ENCODE measurements at regions not wholly inside any gene's neighbourhood (a gene's known extent, or its start where the extent isn't known, plus 50 kb on each side); places are given as distances from the start of the nearest gene placed in this dataset.
"Not testable (repeated sequence)": the region's sequence is repeated elsewhere in the genome, so short reads cannot be mapped to it uniquely, and the experiment has no call there.

GRCh38 chr1:29559056-29559455 is 322.7 kb downstream of the PTPRU start:
- Histone ChIP-seq H2AFZ (ENCODE audit: low read length, unreplicated experiment) (no peak overlapping the region), H3K36me3 (ENCODE audit: insufficient read depth, low read length) (no peaks in the 10 kb centered on the region), H3K4me1 (ENCODE audit: control insufficient read depth, insufficient read depth, low read length, unreplicated experiment) (no peaks in the 10 kb centered on the region), H3K27ac (ENCODE audit: low read depth, low read length) (no peak overlapping the region), H3K27me3 (ENCODE audit: insufficient read depth, low read length) (no peaks in the 10 kb centered on the region), H3K79me2 (ENCODE audit: control insufficient read depth, insufficient read depth, low read length, unreplicated experiment) (no peaks in the 10 kb centered on the region), H3K4me3 (ENCODE audit: low read depth, low read length) (no peak overlapping the region)

- H3K4me1 ChIP-seq (ENCODE audit: control insufficient read depth, insufficient read depth, low read length, unreplicated experiment): no peaks in the 10 kb centered on the region
- H2AFZ ChIP-seq (ENCODE audit: low read length, unreplicated experiment): no peak overlapping the region
- no peak overlapping the region for H3K4me3 ChIP-seq (ENCODE audit: low read depth, low read length)
- no peak overlapping the region for H3K27ac ChIP-seq (ENCODE audit: low read depth, low read length)
- no peaks in the 10 kb centered on the region for H3K36me3 ChIP-seq (ENCODE audit: insufficient read depth, low read length)
- no peaks in the 10 kb centered on the region for H3K27me3 ChIP-seq (ENCODE audit: insufficient read depth, low read length)
- no peaks in the 10 kb centered on the region for H3K79me2 ChIP-seq (ENCODE audit: control insufficient read depth, insufficient read depth, low read length, unreplicated experiment)
Measured at GRCh38 chr1:29557701-29558600, 321.6 kb downstream of the PTPRU start.

- no peaks in the 10 kb centered on the region for H3K4me1 ChIP-seq (ENCODE audit: control insufficient read depth, insufficient read depth, low read length, unreplicated experiment)
- H2AFZ ChIP-seq (ENCODE audit: low read length, unreplicated experiment): no peak overlapping the region
- no peaks in the 10 kb centered on the region for H3K79me2 ChIP-seq (ENCODE audit: control insufficient read depth, insufficient read depth, low read length, unreplicated experiment)
- no peaks in the 10 kb centered on the region for H3K36me3 ChIP-seq (ENCODE audit: insufficient read depth, low read length)
- H3K27ac ChIP-seq (ENCODE audit: low read depth, low read length): no peak overlapping the region
- H3K27me3 ChIP-seq (ENCODE audit: insufficient read depth, low read length): no peaks in the 10 kb centered on the region
- H3K4me3 ChIP-seq (ENCODE audit: low read depth, low read length): no peak overlapping the region
Measured at GRCh38 chr1:29557066-29557465, 320.7 kb downstream of the PTPRU start.

- H3K36me3 ChIP-seq (ENCODE audit: insufficient read depth, low read length): no peaks in the 10 kb centered on the region
- no peaks in the 10 kb centered on the region for H3K4me1 ChIP-seq (ENCODE audit: control insufficient read depth, insufficient read depth, low read length, unreplicated experiment)
- H3K4me3 ChIP-seq (ENCODE audit: low read depth, low read length): no peak overlapping the region
- H3K27me3 ChIP-seq (ENCODE audit: insufficient read depth, low read length): no peaks in the 10 kb centered on the region
- H3K79me2 ChIP-seq (ENCODE audit: control insufficient read depth, insufficient read depth, low read length, unreplicated experiment): no peaks in the 10 kb centered on the region
- H3K27ac ChIP-seq (ENCODE audit: low read depth, low read length): no peak overlapping the region
- H2AFZ ChIP-seq (ENCODE audit: low read length, unreplicated experiment): no peak overlapping the region
Measured at GRCh38 chr1:29556657-29557056, 320.3 kb downstream of the PTPRU start.

GRCh38 chr1:29555043-29555620 is 318.8 kb downstream of the PTPRU start:
- no peaks in the 10 kb centered on the region for H3K4me1 ChIP-seq (ENCODE audit: control insufficient read depth, insufficient read depth, low read length, unreplicated experiment)
- H3K4me3 ChIP-seq (ENCODE audit: low read depth, low read length): no peak overlapping the region
- H3K36me3 ChIP-seq (ENCODE audit: insufficient read depth, low read length): no peaks in the 10 kb centered on the region
- no peak overlapping the region for H2AFZ ChIP-seq (ENCODE audit: low read length, unreplicated experiment)
- H3K79me2 ChIP-seq (ENCODE audit: control insufficient read depth, insufficient read depth, low read length, unreplicated experiment): no peaks in the 10 kb centered on the region
- no peak overlapping the region for H3K27ac ChIP-seq (ENCODE audit: low read depth, low read length)
- no peaks in the 10 kb centered on the region for H3K27me3 ChIP-seq (ENCODE audit: insufficient read depth, low read length)

- Histone ChIP-seq H3K27me3 (ENCODE audit: insufficient read depth, low read length) (no peaks in the 10 kb centered on the region), H2AFZ (ENCODE audit: low read length, unreplicated experiment) (no peak overlapping the region), H3K36me3 (ENCODE audit: insufficient read depth, low read length) (no peaks in the 10 kb centered on the region), H3K79me2 (ENCODE audit: control insufficient read depth, insufficient read depth, low read length, unreplicated experiment) (no peaks in the 10 kb centered on the region), H3K27ac (ENCODE audit: low read depth, low read length) (no peak overlapping the region), H3K4me1 (ENCODE audit: control insufficient read depth, insufficient read depth, low read length, unreplicated experiment) (no peaks in the 10 kb centered on the region), H3K4me3 (ENCODE audit: low read depth, low read length) (no peak overlapping the region)
Measured at GRCh38 chr1:29554208-29554778, 318.0 kb downstream of the PTPRU start.

GRCh38 chr1:29551123-29551936 is 315.0 kb downstream of the PTPRU start:
- H3K27me3 ChIP-seq (ENCODE audit: insufficient read depth, low read length): no peaks in the 10 kb centered on the region
- H2AFZ ChIP-seq (ENCODE audit: low read length, unreplicated experiment): no peak overlapping the region
- no peaks in the 10 kb centered on the region for H3K4me1 ChIP-seq (ENCODE audit: control insufficient read depth, insufficient read depth, low read length, unreplicated experiment)
- H3K36me3 ChIP-seq (ENCODE audit: insufficient read depth, low read length): no peaks in the 10 kb centered on the region
- H3K4me3 ChIP-seq (ENCODE audit: low read depth, low read length): no peak overlapping the region
- H3K27ac ChIP-seq (ENCODE audit: low read depth, low read length): no peak overlapping the region
- no peaks in the 10 kb centered on the region for H3K79me2 ChIP-seq (ENCODE audit: control insufficient read depth, insufficient read depth, low read length, unreplicated experiment)

- H3K27ac ChIP-seq (ENCODE audit: low read depth, low read length): no peak overlapping the region
- H3K4me3 ChIP-seq (ENCODE audit: low read depth, low read length): no peak overlapping the region
- H2AFZ ChIP-seq (ENCODE audit: low read length, unreplicated experiment): no peak overlapping the region
- H3K4me1 ChIP-seq (ENCODE audit: control insufficient read depth, insufficient read depth, low read length, unreplicated experiment): no peaks in the 10 kb centered on the region
- H3K36me3 ChIP-seq (ENCODE audit: insufficient read depth, low read length): no peaks in the 10 kb centered on the region
- H3K27me3 ChIP-seq (ENCODE audit: insufficient read depth, low read length): no peaks in the 10 kb centered on the region
- no peaks in the 10 kb centered on the region for H3K79me2 ChIP-seq (ENCODE audit: control insufficient read depth, insufficient read depth, low read length, unreplicated experiment)
Measured at GRCh38 chr1:29550119-29550841, 314.0 kb downstream of the PTPRU start.

GRCh38 chr1:29549728-29550118 is 313.4 kb downstream of the PTPRU start:
- not testable (repeated sequence) for H3K27me3 ChIP-seq (ENCODE audit: insufficient read depth, low read length); H3K4me1 ChIP-seq (ENCODE audit: control insufficient read depth, insufficient read depth, low read length, unreplicated experiment); H3K36me3 ChIP-seq (ENCODE audit: insufficient read depth, low read length); H3K79me2 ChIP-seq (ENCODE audit: control insufficient read depth, insufficient read depth, low read length, unreplicated experiment); H3K4me3 ChIP-seq (ENCODE audit: low read depth, low read length); H2AFZ ChIP-seq (ENCODE audit: low read length, unreplicated experiment); H3K27ac ChIP-seq (ENCODE audit: low read depth, low read length)

GRCh38 chr1:29549001-29549400 is 312.7 kb downstream of the PTPRU start:
- Histone ChIP-seq H3K4me3 (ENCODE audit: low read depth, low read length) (no peak overlapping the region), H3K79me2 (ENCODE audit: control insufficient read depth, insufficient read depth, low read length, unreplicated experiment) (no peaks in the 10 kb centered on the region), H3K27ac (ENCODE audit: low read depth, low read length) (no peak overlapping the region), H3K27me3 (ENCODE audit: insufficient read depth, low read length) (no peaks in the 10 kb centered on the region), H2AFZ (ENCODE audit: low read length, unreplicated experiment) (no peak overlapping the region), H3K36me3 (ENCODE audit: insufficient read depth, low read length) (no peaks in the 10 kb centered on the region), H3K4me1 (ENCODE audit: control insufficient read depth, insufficient read depth, low read length, unreplicated experiment) (no peaks in the 10 kb centered on the region)

Data from ACC112 (cell line).